ENCODE measurements at regions not wholly inside any gene's neighbourhood (a gene's known extent, or its start where the extent isn't known, plus 50 kb on each side); places are given as distances from the start of the nearest gene placed in this dataset.
"Not testable (repeated sequence)": the region's sequence is repeated elsewhere in the genome, so short reads cannot be mapped to it uniquely, and the experiment has no call there.

DNA sequence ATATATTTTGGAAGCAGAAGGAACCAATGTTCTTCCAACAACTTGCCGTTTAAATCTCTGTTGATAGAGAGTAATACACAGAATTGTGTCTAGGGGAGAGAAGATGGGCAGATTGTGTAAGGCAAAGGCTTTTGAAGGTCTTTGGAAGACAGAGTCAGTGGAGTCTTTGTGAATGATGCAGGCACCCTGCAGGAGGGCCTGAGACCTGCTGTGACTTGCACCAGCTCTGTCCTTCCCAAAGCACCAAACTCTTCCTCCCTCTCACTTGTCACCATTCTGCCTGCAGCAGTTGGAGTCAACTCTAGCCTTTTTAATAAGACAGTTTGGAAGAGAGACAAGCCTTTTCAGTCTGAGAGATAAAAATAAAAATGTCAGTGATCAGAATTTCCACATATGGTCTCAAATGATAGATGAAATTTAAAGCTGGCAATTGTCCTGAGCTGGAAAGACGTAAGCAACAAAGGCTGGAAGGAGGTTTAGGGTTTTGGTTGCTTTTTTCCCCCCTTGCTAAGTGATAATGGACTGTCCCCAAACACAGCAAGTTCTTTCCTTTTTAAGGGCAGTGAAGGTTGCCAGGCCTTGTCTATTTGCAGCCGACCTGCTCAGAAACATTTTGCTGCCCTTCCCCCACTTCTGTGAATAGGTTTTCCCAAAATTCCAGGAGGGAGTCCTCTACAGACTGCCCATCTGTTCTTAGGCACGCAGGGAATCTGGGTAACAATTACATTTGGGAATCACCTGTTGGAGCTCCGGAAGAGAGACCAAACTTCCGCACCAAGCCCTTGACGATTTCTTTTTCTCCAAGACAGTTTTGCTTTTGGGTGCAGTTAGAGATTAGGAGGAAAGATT is 103.0 kb upstream of the NTF3 start:
- DNase-seq: no peak

DNA sequence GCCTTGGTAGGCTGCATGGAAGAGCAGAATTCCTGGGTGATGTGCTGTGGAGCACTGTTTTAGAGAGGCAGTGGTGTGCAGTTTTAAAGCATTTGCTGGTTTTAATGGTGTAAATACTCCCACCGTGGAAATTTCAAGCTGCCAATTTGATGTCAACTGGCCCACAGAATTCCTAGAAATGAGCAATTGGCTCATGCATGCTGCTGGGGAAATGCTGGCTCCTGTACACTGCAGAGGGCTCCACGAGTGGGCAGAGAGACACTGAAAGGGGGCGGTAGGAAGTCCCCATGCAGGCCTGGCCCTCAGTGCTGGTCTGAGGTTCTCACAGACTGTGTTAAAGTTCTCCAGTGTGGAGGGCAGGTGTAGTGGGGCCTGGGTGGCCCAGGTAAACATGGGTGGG is 99.4 kb upstream of the NTF3 start:
- DNase-seq: no peak

DNA sequence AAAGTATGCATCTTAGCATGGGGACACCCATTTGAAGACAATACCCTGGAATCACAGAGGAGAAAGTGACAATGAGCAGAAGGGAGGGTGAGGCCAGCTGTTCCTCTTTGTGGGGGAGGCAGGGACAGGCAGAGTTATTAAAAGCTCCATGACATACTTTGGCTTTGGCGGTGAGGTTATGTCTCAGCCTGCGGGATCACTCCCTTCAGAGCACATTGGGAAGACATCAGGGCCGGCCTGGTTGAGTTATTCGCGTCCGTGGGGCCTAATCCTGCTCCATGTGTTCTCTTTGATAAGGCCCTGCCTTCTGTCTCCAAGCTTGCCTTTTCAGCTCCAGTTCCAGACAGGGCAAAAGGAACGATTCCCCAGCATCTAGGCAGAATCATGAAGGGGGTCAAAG is 98.8 kb upstream of the NTF3 start:
- no peak for DNase-seq

DNA sequence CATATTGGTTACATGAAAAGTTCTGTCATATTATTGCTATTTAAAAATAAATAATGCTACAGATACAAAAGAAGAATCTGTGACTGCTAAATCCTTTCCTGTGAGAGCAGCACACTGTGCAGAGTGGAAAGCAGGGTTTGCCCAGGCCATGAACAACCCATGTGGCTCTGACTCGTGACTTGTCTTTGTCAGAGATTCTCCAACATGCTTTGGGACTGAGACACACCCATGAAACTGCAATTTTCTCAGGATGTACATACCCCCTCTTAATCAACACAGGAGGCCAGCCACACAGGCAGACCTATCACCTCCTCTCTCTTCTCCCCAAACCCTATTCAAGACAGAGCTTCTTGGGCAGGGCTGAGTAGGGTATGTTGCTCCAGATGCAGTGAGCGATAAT is 96.8 kb upstream of the NTF3 start:
- DNase-seq: no peak

DNA sequence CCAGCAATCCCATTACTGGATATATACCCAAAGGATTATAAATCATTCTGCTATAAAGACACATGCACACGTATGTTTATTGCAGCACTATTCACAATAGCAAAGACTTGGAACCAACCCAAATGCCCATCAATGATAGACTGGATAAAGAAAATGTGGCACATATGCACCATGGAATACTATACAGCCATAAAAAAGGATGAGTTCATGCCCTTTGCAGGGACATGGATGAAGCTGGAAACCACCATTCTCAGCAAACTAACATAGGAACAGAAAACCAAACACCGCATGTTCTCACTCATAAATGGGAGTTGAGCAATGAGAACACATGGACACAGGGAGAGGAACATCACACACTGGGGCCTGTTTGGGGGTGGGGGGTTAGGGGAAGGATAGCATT is 90.8 kb upstream of the NTF3 start:
- DNase-seq: not testable (repeated sequence)

DNA sequence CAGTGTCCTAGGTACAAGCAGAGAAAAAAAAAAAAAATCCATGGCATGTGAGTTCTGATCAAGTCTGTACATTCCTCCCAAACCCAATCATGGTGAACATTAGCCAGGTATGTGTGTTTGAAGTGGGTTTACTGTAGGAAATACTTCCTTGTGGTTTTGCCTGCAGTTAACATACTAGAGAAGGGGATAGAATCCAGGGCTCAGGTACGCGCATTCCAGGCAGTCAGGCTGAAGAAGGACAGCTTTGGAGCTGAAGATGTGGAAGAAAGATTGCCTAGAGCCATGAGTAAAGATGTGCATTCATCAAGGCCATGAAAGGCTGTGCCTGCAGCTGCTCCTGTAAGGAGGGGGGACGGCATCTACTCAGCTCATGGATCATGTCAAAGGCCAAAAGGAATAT is 88.2 kb upstream of the NTF3 start:
- DNase-seq: no peak

DNA sequence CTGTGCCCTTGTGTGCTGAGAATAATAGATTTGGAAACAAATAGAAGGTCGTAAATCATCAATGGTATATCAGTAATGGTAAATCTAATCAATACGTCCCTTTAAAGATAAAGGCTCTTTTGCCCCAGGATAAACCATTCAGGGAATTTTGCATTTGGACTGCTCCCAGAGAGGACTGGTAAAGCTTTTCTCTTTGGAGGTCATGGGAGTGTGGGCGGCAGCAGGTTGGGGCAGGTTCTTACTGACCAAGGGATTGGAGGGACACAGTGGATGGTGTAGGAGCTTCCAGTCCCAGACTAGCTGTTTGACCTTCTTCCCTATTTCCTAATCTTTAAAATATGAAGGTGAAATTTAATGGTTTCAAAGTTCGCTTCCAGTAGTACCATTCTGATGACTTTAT is 87.8 kb upstream of the NTF3 start:
- no peak for DNase-seq

DNA sequence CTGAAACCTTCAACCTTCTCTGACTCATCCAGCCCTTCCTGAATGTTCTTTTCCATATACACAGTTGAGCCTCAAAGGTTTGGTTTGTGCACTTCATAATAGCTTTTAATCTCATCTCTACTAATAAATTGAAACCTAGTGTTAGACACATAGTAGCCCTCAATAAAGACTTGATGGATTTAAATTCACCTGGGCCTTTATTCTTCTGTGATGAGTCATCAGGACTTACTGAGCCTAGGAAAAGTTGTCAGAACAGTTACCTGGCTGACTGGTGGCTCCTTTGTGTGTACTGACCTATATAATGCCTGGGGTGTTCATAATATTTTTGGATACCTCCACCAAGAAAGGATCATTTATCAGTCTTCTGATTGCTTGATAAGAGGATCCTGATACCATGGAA is 86.4 kb upstream of the NTF3 start:
- no peak for DNase-seq

DNA sequence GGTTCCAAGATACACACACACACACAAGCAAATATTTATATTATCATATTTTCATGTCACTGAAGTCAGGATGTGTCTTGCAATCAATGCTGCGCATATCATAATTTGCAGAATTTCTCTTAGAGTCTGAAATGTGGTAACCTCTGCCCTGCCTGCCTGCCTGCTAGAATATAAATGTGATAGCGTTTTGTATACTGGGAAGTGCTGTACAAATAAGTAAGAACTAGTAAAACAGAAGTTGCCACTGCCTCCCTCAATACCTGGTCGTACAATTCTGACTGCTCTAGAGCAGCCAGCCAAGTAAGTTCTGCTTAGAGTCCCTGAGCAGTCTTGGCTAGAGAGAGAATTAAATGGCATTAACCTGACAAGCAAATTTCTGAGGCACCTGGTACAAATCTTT is 83.9 kb upstream of the NTF3 start:
- no peak for DNase-seq

DNA sequence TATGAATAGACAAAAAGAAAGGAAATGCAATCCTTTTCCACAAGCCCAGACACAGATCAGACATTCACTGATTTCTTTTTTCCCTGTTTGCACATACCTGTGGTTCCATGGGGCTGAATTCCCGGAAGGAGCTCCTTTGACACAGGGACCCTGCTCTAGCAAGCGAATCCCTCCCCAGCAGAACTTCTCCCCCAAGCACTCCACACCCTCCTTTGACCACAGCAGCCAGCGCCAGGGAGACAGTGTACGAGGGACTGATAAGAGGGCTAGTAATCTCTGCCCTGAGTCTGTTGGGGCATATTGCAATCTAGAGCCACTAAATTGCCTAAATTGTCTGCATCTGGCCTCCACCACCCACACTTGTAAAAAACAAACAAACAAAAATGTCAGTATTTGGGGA is 83.4 kb upstream of the NTF3 start:
- DNase-seq: no peak

DNA sequence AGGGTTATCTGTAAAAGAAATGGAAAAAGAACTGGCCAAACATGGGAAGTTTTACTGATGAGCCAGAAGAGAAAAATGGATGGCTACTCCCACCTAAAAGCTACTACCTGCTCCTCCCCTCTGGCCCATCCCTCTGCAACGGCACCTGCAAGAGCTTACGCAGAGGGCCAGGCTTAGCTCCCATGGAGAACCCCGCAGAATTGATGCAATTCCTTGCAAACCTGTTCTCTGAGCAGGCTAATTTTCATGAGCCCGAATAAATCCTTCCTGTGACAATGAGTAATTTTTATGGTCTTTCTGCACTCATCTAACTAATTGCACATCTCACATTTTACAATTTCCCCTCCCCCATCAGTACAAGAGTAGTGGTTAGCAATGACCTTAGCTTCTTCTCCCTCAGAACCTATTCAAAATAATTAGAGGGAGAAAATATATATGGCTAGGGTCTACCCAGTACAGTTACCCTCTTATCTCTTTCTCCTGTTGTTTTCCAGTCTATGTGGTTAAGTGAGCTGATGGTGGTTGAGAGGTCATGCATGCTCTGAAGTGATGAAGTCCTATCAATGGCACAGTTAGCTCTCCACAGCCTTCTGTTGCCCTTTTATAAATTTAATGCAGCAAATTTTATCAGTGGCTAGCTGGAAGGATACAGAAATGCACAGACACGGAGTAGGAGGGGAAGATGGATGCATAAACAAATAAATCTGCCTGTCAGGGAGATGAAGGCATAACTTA is 67.7 kb upstream of the NTF3 start:
- no peak for DNase-seq

DNA sequence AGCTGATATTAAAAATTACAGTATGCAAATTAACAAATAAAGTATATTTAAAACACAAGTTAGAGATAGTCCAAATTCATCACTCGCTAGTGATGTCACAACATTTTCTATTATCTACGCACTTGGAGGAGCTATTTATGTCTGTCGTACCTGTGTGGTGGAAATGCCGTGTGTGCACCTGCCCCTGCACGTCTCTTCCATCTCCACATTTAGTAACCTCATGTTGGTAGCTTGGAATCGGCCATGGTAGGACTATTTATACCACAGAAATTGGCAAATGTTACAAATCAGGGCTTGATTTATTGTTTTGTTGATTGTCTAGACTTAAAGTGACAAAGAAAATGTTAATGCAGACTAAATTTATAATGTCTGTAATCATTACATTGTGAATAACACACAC is 62.6 kb upstream of the NTF3 start:
- no peak for DNase-seq

DNA sequence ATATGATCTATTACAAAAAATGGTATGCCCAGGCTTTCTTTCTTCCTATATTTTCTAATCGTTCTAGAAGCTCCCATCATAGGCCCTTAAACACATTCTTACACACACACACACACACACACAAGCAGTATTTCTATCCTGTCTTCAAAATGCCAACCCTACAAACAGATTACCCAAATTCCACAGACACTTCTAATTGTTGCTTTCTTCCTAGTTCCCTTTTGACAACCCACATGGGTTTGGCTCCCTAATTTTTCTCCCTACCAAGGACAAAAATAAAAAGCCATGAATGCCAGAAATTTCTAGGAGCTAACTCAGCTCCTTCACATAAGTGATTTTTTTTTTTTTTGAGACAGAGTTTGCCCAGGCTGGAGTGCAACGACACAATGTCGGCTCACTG is 60.3 kb upstream of the NTF3 start:
- DNase-seq: no peak

DNA sequence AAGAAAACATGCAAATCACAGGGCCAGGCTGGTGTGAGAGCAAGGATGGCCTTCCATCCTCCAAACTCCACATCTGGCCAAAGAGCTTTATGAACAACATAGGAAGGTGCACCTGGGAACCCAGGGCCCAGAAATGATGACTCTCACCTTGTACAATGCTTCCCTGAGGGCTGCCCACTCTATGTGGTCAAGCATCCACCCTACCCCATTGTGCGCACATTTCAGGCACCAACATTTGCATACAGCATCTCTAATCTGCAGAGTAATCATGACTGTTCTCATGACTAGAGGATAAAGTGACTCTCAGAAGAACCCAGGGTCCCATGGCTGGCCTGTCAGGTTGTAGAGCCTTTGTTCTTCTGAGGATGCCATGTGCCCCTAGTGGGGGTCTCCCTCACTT is 57.2 kb upstream of the NTF3 start:
- no peak for DNase-seq

DNA sequence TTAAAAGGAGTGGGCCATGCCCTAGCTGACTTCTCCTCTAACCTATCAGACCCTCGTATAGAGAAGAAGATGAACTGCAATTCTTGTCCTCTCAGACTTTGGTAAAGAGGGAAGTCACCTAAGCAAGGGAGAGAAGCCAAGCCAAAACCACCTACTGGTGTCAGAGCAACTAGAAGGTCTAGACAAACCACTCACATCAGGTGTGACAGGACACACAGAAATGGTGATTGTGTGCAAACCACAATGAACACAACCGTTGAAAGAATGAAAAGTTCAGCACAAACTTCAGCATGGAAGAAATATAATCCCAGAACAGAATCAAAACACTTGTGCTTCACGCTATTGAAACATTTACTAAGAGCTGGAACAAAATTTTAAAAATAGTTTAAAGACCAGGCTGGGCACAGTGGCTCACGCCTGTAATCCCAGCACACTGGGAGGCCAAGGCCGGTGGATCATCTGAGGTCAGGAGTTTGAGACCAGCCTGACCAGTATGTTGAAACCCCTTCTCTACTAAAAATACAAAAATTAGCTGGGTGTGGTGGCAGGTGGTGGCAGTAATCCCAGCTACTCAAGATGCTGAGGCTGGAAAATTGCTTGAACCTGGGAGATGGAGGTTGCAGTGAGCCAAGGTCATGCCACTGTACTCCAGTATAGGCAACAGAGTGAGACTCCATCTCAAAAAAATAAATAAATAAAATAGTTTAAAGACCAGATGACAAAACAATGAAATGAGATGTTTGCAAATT is 56.2 kb upstream of the NTF3 start:
- DNase-seq: no peak

DNA sequence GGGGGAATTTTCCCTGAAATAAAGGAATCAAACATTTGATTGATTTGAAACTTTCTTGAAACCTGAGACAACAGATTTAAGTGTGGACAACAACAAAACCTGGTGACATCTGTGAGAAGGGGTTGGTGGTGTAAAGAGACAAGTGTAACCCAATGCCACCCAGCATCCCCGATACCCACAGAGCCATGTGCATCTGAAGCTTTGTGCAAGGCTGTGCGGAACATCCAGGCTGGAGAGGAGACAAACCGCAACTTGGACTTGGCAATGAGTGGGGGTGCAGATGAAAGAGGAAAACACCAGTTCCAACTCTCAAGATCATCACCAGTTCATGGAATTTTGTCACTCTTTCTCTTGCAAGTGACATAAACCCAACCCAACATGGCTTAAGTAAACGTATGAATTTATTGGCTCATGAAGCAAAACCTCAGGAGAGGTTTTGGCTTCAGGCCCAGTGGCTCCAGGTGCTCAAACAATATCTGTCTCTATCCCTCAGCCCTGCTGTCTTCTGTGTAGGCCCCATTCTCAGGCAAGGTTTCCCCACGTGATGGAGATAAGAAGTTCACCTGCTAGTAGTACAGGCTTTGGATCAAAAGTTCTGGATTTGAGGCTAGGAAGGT is 55.2 kb upstream of the NTF3 start:
- DNase-seq: no peak

DNA sequence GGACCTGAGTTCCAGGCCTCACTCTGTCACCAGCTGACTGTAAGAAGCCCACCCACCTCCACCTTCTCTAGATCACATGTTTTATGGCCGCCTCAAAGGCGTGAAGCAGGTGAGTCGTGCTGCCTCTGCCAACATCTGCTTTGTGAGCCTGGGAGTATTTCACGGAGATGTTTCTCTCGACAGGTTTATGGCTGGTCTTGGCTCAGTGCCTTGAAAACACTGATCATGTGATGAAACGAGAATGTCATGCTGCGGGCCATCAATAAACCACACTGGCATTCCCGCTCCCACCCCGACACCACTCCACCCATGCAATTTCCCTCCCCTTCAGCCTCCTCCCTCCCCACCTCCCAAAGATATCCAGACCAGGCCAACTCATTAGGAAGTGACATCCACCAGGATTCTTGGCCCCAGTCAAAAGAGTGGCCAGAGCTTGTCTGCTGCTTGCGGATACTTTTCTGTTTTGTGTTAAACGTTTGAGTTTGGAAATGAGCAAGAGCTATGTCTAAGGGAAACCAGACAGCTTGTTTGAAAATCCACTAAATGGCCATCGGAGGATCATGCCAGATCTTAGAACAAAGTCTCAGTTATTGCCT is 53.8 kb upstream of the NTF3 start:
- no peak for DNase-seq

DNA sequence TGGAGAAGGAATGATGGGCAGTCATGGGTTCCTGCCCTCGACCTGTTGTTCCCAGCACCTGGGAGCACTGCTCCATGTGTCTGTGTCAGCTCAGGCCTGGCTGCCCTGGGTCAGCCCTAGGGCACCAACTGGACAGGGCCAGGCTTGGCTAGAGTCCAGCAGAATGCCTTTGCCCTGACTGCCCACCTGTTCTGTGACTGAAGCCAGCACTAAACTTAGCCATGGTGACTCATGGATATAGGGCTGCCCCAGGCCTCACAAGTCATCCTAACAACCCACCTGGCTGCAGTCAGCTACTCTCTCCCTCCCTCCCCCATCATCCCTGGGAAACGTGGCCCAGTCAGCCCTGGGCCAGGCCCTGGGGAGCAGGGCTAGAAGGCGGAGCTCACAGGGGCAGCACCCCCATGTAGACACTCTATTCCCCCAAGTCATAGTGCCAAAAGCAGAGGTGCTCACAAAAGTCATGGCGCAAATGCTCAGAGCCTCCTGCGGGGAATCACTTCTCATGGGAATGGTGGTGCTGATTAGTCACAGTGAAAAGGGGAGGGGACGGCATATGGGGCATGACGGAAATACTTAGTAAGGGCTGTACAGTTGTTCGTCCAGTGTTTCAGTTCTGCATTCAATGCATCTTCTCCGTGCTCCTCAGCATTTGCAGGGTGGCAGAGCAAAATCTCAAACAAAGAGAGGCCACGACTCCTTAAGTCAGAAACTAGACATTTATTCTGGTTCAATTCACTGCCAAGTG is 52.0 kb upstream of the NTF3 start:
- no peak for DNase-seq
